H1 (cell line): ENCODE measurements at regions not wholly inside any gene's neighbourhood (a gene's known extent, or its start where the extent isn't known, plus 50 kb on each side); places are given as distances from the start of the nearest gene placed in this dataset.

Source experiments
- CTCF ChIA-PET: fragments of 300-600 bp; sonication (Branson Sonifier 250); formaldehyde crosslinking; loops from one replicate; lab custom pipeline; 2021; ENCODE audit not compliant: partially characterized antibody; lab: Charles Lee
- POLR2A ChIA-PET: fragments of 300-600 bp; sonication (Branson Sonifier 250); formaldehyde crosslinking; loops from one replicate; lab custom pipeline; 2021; ENCODE audit warnings: inconsistent platforms; ENCODE audit not compliant: partially characterized antibody; lab: Charles Lee
- DNase-seq, 2 experiments: peaks; one replicate each; pipeline versions ENCODE4 v3.0.0 to v3.0.0-alpha.2; 2010 to 2022; ENCODE audit warnings: low spot score in 2 of 2, low read depth in 1 of 2, mixed read lengths in 1 of 2
- FAIRE-seq: peaks from 2 replicates; lab custom pipeline; 2011; peaks lifted over from hg19 to GRCh38; lab: Jason Lieb, UNC
- H2AFZ ChIP-seq: 2 replicates; pipeline ENCODE4 v1.8.1; 2012; ENCODE audit warnings: low read length, inconsistent platforms
- H2AK5ac ChIP-seq: 2 replicates; pipeline ENCODE4 v1.6.1; 2013; ENCODE audit warnings: low read depth, low read length
- H2BK120ac ChIP-seq: replicated peaks from 2 replicates; pipeline ENCODE3; 2013; ENCODE audit warnings: low read depth, low read length, inconsistent platforms
- H2BK12ac ChIP-seq: 2 replicates; pipeline ENCODE4 v1.6.1; 2013; ENCODE audit warnings: low read depth, low read length
- H2BK15ac ChIP-seq: 2 replicates; pipeline ENCODE4 v1.6.1; 2013; ENCODE audit warnings: low read length
- H2BK20ac ChIP-seq: 2 replicates; pipeline ENCODE4 v1.6.1; 2013; ENCODE audit warnings: low read length
- H2BK5ac ChIP-seq: 2 replicates; pipeline ENCODE4 v1.6.1; 2013; ENCODE audit warnings: low read depth, low read length
- H3K14ac ChIP-seq: 2 replicates; pipeline ENCODE4 v1.6.1; 2013; ENCODE audit warnings: inconsistent platforms; ENCODE audit not compliant: insufficient read length
- H3K18ac ChIP-seq: 2 replicates; pipeline ENCODE4 v1.6.1; 2013; ENCODE audit warnings: low read length; ENCODE audit errors: extremely low read depth
- H3K23ac ChIP-seq: 2 replicates; pipeline ENCODE4 v1.6.1; 2013; ENCODE audit warnings: inconsistent platforms; ENCODE audit not compliant: insufficient read length
- H3K23me2 ChIP-seq: 2 replicates; pipeline ENCODE4 v1.6.1; 2013; ENCODE audit warnings: low read depth, low read length
- H3K27ac ChIP-seq: 2 replicates; pipeline ENCODE4 v1.6.1; 2011; ENCODE audit warnings: low read depth, low read length, inconsistent platforms
- H3K27me3 ChIP-seq, 4 experiments: replicated peaks in 1 of 4; 1 replicate in 1 of 4; 2 replicates in 3 of 4; pipeline versions ENCODE4 v1.6.1 to v1.8.1; 2011 to 2013; ENCODE audit warnings: low read length in 3 of 4, mild to moderate bottlenecking in 3 of 4, inconsistent platforms in 2 of 4, mixed read lengths in 2 of 4, moderate library complexity in 1 of 4; ENCODE audit not compliant: control insufficient read depth in 3 of 4, insufficient read depth in 3 of 4; ENCODE audit errors: extremely low read depth in 1 of 4
- H3K36me3 ChIP-seq, 4 experiments: 2 replicates each; pipeline versions ENCODE4 v1.6.1 to v1.8.1; 2011 to 2013; ENCODE audit warnings: mild to moderate bottlenecking in 4 of 4, low read length in 3 of 4, moderate library complexity in 2 of 4, control low read depth in 1 of 4, inconsistent platforms in 1 of 4; ENCODE audit not compliant: insufficient read depth in 4 of 4, control insufficient read depth in 2 of 4
- H3K4ac ChIP-seq: replicated peaks from 2 replicates; pipeline ENCODE3; 2013; ENCODE audit warnings: low read length, low read depth, mixed read lengths, inconsistent platforms; ENCODE audit not compliant: insufficient read length
- H3K4me1 ChIP-seq, 4 experiments: replicated peaks in 1 of 4; 1 replicate in 1 of 4; 2 replicates in 3 of 4; pipeline versions ENCODE4 v1.6.1 to v1.8.1; 2011 to 2013; ENCODE audit warnings: low read length in 3 of 4, inconsistent platforms in 2 of 4, mixed read lengths in 1 of 4; ENCODE audit not compliant: insufficient read depth in 4 of 4, control insufficient read depth in 3 of 4
- H3K4me2 ChIP-seq, 2 experiments: 2 replicates each; pipeline versions ENCODE4 v1.6.1 to v1.8.1; 2011 to 2013; ENCODE audit warnings: low read depth in 2 of 2, low read length in 2 of 2, control low read depth in 1 of 2, inconsistent platforms in 1 of 2, mild to moderate bottlenecking in 1 of 2; ENCODE audit not compliant: insufficient read depth in 1 of 2
- H3K4me3 ChIP-seq, 4 experiments: fragments of 200-600, 300-600 bp in 1 of 4; sonication (generic), shearing (Covaris generic), sonication (Bioruptor Twin) in 1 of 4; 2 replicates each; pipeline versions ENCODE4 v1.5.1 to v1.8.1; 2011 to 2016; ENCODE audit warnings: low read length in 4 of 4, low read depth in 3 of 4, control low read depth in 2 of 4, inconsistent platforms in 2 of 4, mild to moderate bottlenecking in 2 of 4, mixed read lengths in 1 of 4, moderate library complexity in 1 of 4; ENCODE audit not compliant: insufficient read depth in 2 of 4; ENCODE audit errors: extremely low read depth in 1 of 4
- H3K56ac ChIP-seq: replicated peaks from 2 replicates; pipeline ENCODE3; 2013; ENCODE audit warnings: low read depth, mild to moderate bottlenecking, mixed read lengths, low read length, inconsistent platforms; ENCODE audit not compliant: insufficient read length
- H3K79me1 ChIP-seq: 2 replicates; pipeline ENCODE4 v1.6.1; 2013; ENCODE audit warnings: low read depth, low read length, control low read depth
- H3K79me2 ChIP-seq, 2 experiments: 2 replicates each; pipeline versions ENCODE4 v1.6.1 to v1.8.1; 2012 to 2013; ENCODE audit warnings: low read length in 2 of 2, mild to moderate bottlenecking in 2 of 2, inconsistent platforms in 1 of 2; ENCODE audit not compliant: insufficient read depth in 2 of 2, control insufficient read depth in 1 of 2
- H3K9ac ChIP-seq, 4 experiments: replicated peaks in 1 of 4; 1 replicate in 1 of 4; 2 replicates in 3 of 4; pipeline versions ENCODE4 v1.6.1 to v1.8.1; 2011 to 2013; ENCODE audit warnings: low read depth in 3 of 4, low read length in 3 of 4, control low read depth in 2 of 4, mild to moderate bottlenecking in 2 of 4, moderate library complexity in 2 of 4, inconsistent platforms in 1 of 4; ENCODE audit errors: extremely low read depth in 1 of 4
- H3K9me3 ChIP-seq, 2 experiments: 2 replicates each; pipeline versions ENCODE4 v1.6.1 to v1.8.1; 2012 to 2013; ENCODE audit warnings: mild to moderate bottlenecking in 2 of 2, moderate library complexity in 2 of 2, control low read depth in 1 of 2, inconsistent platforms in 1 of 2, low read depth in 1 of 2, low read length in 1 of 2, mixed read lengths in 1 of 2; ENCODE audit not compliant: insufficient read depth in 2 of 2
- H4K20me1 ChIP-seq, 2 experiments: replicated peaks in 1 of 2; 2 replicates each; pipeline versions ENCODE3 to v1.8.1; 2011 to 2013; ENCODE audit warnings: inconsistent platforms in 2 of 2, low read length in 2 of 2, mild to moderate bottlenecking in 1 of 2; ENCODE audit not compliant: insufficient read depth in 2 of 2, control insufficient read depth in 1 of 2
- H4K5ac ChIP-seq: 2 replicates; pipeline ENCODE4 v1.6.1; 2013; ENCODE audit warnings: low read length, low read depth, mixed read lengths, inconsistent platforms; ENCODE audit not compliant: insufficient read length
- H4K8ac ChIP-seq: 2 replicates; pipeline ENCODE4 v1.8.0; 2013; ENCODE audit warnings: mild to moderate bottlenecking, moderate library complexity, low read length, inconsistent platforms; ENCODE audit not compliant: insufficient read depth; ENCODE audit errors: extremely low read depth
- H4K91ac ChIP-seq: replicated peaks from 2 replicates; pipeline ENCODE3; 2013; ENCODE audit warnings: low read length, mixed read lengths, inconsistent platforms; ENCODE audit not compliant: insufficient read length
- CBX5 ChIP-seq: fragments of 300-800, 300-1000 bp; sonication (generic); IDR thresholded peaks from 2 replicates; pipeline ENCODE4 v1.7.1; 2016; ENCODE audit warnings: antibody characterized with exemption, low read length, low read depth
- EP300 ChIP-seq, 2 experiments: IDR thresholded peaks; 1 replicate in 1 of 2; 2 replicates in 1 of 2; pipeline ENCODE4 v1.6.1; 2011 to 2012; ENCODE audit warnings: low read depth in 2 of 2, low read length in 2 of 2, mild to moderate bottlenecking in 2 of 2, borderline replicate concordance in 1 of 2, inconsistent platforms in 1 of 2, moderate library complexity in 1 of 2
- KDM5A ChIP-seq: fragments of 200-600 bp; IDR thresholded peaks from 2 replicates; pipeline ENCODE4 v1.7.1; 2012; ENCODE audit warnings: mild to moderate bottlenecking, low read length, inconsistent platforms, mixed read lengths
- RAD21 ChIP-seq, 2 experiments: IDR thresholded peaks in 1 of 2; conservative IDR thresholded peaks in 1 of 2; 2 replicates each; pipeline ENCODE4 v1.6.1; 2011; ENCODE audit warnings: low read depth in 2 of 2, low read length in 2 of 2, improper control_type of control experiment in 1 of 2, inconsistent platforms in 1 of 2, mild to moderate bottlenecking in 1 of 2, moderate library complexity in 1 of 2
- WGBS, 2 experiments: shearing (Covaris generic) in 1 of 2; methylation state at CpG; one replicate each; pipeline versions ENCODE4 v1.1.6 to v1.1.7; 2013 to 2015; ENCODE audit warnings: low lambda C conversion rate in 2 of 2, mixed read lengths in 2 of 2, inconsistent platforms in 1 of 2, low coverage in 1 of 2, missing lambda C conversion rate in 1 of 2; ENCODE audit not compliant: insufficient replicate concordance in 2 of 2, insufficient coverage in 1 of 2, insufficient read length in 1 of 2; ENCODE audit errors: extremely low coverage in 1 of 2, missing lambda C conversion rate in 1 of 2; 5-methylcytosine and 5-hydroxymethylcytosine counted together

- Histone ChIP-seq H4K91ac (no peak overlapping the region), H2BK20ac (no peak overlapping the region)
- TF ChIP-seq KDM5A (no peak), RAD21 (IDR thresholded peaks at IDR 0.05 in 1 of 2, conservative IDR thresholded peaks at IDR 0.05 in 1 of 2; ENCODE audit: low read depth in 2 of 2, low read length in 2 of 2) (no peak), EP300 (IDR thresholded peaks at IDR 0.05; ENCODE audit: borderline replicate concordance in 1 of 2, low read depth in 2 of 2, low read length in 2 of 2) (no peak), CBX5 (no peak)
Observed at GRCh38 chr6:146901940-146902816, 302.0 kb upstream of the STXBP5 start.

More at GRCh38 chr6:146901940-146902816, 302.0 kb upstream of the STXBP5 start:
- DNase-seq (no peak), FAIRE-seq (no peak)
- no peaks in the 10 kb centered on the region for H3K9me3 ChIP-seq
- H3K27me3 ChIP-seq, result no peaks in the 10 kb centered on the region
- 89% methylated on average over 6 of the region's 6 CpGs; no CpG with 5 or more reads in 1 of the 2 experiments for WGBS, 2 experiments
- no peaks in the 10 kb centered on the region for H3K36me3 ChIP-seq
- H2BK12ac ChIP-seq, result no peak overlapping the region
- no peak overlapping the region for H3K9ac ChIP-seq
- H2BK15ac ChIP-seq, result no peak overlapping the region
- no peaks in the 10 kb centered on the region for H3K4me1 ChIP-seq
- CTCF ChIA-PET, result interaction anchor here (1.2 to 1.5 kb wide), 2 partner anchors 10 to 11 kb away, joined by 3 to 4 read pairs; no protein-coding TSS in a partner anchor
- H3K4ac ChIP-seq, result no peak overlapping the region
- H3K27ac ChIP-seq, result no peak overlapping the region
- no peaks in the 10 kb centered on the region for H3K79me1 ChIP-seq
- no peak overlapping the region for H2BK120ac ChIP-seq
- H3K14ac ChIP-seq, result no peak overlapping the region
- no peaks in the 10 kb centered on the region for H3K23me2 ChIP-seq
- no peak overlapping the region for H2AK5ac ChIP-seq
- no peaks in the 10 kb centered on the region for H4K20me1 ChIP-seq
- no peak overlapping the region for H3K4me2 ChIP-seq
- no peak overlapping the region for H3K4me3 ChIP-seq
- H3K79me2 ChIP-seq, result no peaks in the 10 kb centered on the region
- H3K23ac ChIP-seq, result no peak overlapping the region
- POLR2A ChIA-PET, result no interaction called here
- no peak overlapping the region for H4K8ac ChIP-seq
- no peak overlapping the region for H2BK5ac ChIP-seq
- no peak overlapping the region for H3K18ac ChIP-seq
- H4K5ac ChIP-seq, result no peak overlapping the region
- no peak overlapping the region for H2AFZ ChIP-seq
- H3K56ac ChIP-seq, result no peak overlapping the region
